ENCODE measurements at regions not wholly inside any gene's neighbourhood (a gene's known extent, or its start where the extent isn't known, plus 50 kb on each side); places are given as distances from the start of the nearest gene placed in this dataset.

- Histone ChIP-seq H3K4me2 (ENCODE audit: extremely low read depth, insufficient read depth, low read length) (no peak overlapping the region), H3K79me2 (ENCODE audit: control insufficient read depth, insufficient read depth, low read length) (no peaks in the 10 kb centered on the region), H3K4me3 (replicated peaks in 1 of 4; ENCODE audit: control extremely low read depth in 1 of 4, insufficient read depth in 1 of 4, low read depth in 3 of 4, low read length in 4 of 4) (no peak overlapping the region), H3K9me3 (ENCODE audit: control insufficient read depth, insufficient read depth, low read depth, low read length) (no peaks in the 10 kb centered on the region), H3K4me1 (ENCODE audit: control insufficient read depth, extremely low read depth, insufficient read depth, low read length) (peaks cover 6% of the 10 kb centered on the region), H3K27ac (ENCODE audit: insufficient read depth, low read length) (no peak overlapping the region), H2AFZ (ENCODE audit: low read length) (no peak overlapping the region), H3K9ac (ENCODE audit: insufficient read depth, low read length) (no peak overlapping the region), H3K27me3 (ENCODE audit: control insufficient read depth, insufficient read depth, low read length) (no peaks in the 10 kb centered on the region), H4K20me1 (ENCODE audit: control insufficient read depth, extremely low read depth, insufficient read depth, low read length) (no peaks in the 10 kb centered on the region), H3K36me3 (ENCODE audit: control insufficient read depth, insufficient read depth, low read length) (no peaks in the 10 kb centered on the region)
- no peak for TF ChIP-seq EZH2 (IDR thresholded peaks at IDR 0.05; ENCODE audit: low read length, missing control alignments)
- TF ChIP-seq, protein P1, sequence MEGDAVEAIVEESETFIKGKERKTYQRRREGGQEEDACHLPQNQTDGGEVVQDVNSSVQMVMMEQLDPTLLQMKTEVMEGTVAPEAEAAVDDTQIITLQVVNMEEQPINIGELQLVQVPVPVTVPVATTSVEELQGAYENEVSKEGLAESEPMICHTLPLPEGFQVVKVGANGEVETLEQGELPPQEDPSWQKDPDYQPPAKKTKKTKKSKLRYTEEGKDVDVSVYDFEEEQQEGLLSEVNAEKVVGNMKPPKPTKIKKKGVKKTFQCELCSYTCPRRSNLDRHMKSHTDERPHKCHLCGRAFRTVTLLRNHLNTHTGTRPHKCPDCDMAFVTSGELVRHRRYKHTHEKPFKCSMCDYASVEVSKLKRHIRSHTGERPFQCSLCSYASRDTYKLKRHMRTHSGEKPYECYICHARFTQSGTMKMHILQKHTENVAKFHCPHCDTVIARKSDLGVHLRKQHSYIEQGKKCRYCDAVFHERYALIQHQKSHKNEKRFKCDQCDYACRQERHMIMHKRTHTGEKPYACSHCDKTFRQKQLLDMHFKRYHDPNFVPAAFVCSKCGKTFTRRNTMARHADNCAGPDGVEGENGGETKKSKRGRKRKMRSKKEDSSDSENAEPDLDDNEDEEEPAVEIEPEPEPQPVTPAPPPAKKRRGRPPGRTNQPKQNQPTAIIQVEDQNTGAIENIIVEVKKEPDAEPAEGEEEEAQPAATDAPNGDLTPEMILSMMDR (conservative IDR thresholded peaks at IDR 0.05 in 1 of 2, IDR thresholded peaks at IDR 0.05 in 1 of 2; ENCODE audit: low read depth in 1 of 2, low read length in 2 of 2) = no peak
- DNase-seq (ENCODE audit: low read depth in 2 of 2) = no peak
These were observed 98.0 kb upstream of the NR3C1 start for GRCh38 chr5:143501310-143502044.

GRCh38 chr5:143499480-143500114, 96.1 kb upstream of the NR3C1 start:
- no peak overlapping the region for H3K4me2 ChIP-seq (ENCODE audit: extremely low read depth, insufficient read depth, low read length)
- H3K27ac ChIP-seq (ENCODE audit: insufficient read depth, low read length) = no peak overlapping the region
- peaks cover 11% of the 10 kb centered on the region for H3K4me1 ChIP-seq (ENCODE audit: control insufficient read depth, extremely low read depth, insufficient read depth, low read length)
- no peaks in the 10 kb centered on the region for H3K9me3 ChIP-seq (ENCODE audit: control insufficient read depth, insufficient read depth, low read depth, low read length)
- no peak overlapping the region for H3K4me3 ChIP-seq (replicated peaks in 1 of 4; ENCODE audit: control extremely low read depth in 1 of 4, insufficient read depth in 1 of 4, low read depth in 3 of 4, low read length in 4 of 4)
- H3K36me3 ChIP-seq (ENCODE audit: control insufficient read depth, insufficient read depth, low read length) = no peaks in the 10 kb centered on the region
- no peaks in the 10 kb centered on the region for H4K20me1 ChIP-seq (ENCODE audit: control insufficient read depth, extremely low read depth, insufficient read depth, low read length)
- H2AFZ ChIP-seq (ENCODE audit: low read length) = no peak overlapping the region
- H3K79me2 ChIP-seq (ENCODE audit: control insufficient read depth, insufficient read depth, low read length) = no peaks in the 10 kb centered on the region
- TF ChIP-seq, protein P1 (conservative IDR thresholded peaks at IDR 0.05 in 1 of 2, IDR thresholded peaks at IDR 0.05 in 1 of 2; ENCODE audit: low read depth in 1 of 2, low read length in 2 of 2) = peak in 1 of 2 donors; percentile 2
- no peak for TF ChIP-seq EZH2 (IDR thresholded peaks at IDR 0.05; ENCODE audit: low read length, missing control alignments)
- no peak overlapping the region for H3K9ac ChIP-seq (ENCODE audit: insufficient read depth, low read length)
- no peaks in the 10 kb centered on the region for H3K27me3 ChIP-seq (ENCODE audit: control insufficient read depth, insufficient read depth, low read length)
- no peak for DNase-seq (ENCODE audit: low read depth in 2 of 2)

- Histone ChIP-seq H3K4me1 (ENCODE audit: control insufficient read depth, extremely low read depth, insufficient read depth, low read length) (peaks cover 14% of the 10 kb centered on the region), H3K36me3 (ENCODE audit: control insufficient read depth, insufficient read depth, low read length) (no peaks in the 10 kb centered on the region), H3K27ac (ENCODE audit: insufficient read depth, low read length) (no peak overlapping the region), H3K79me2 (ENCODE audit: control insufficient read depth, insufficient read depth, low read length) (no peaks in the 10 kb centered on the region), H3K4me3 (replicated peaks in 1 of 4; ENCODE audit: control extremely low read depth in 1 of 4, insufficient read depth in 1 of 4, low read depth in 3 of 4, low read length in 4 of 4) (no peak overlapping the region), H3K9ac (ENCODE audit: insufficient read depth, low read length) (no peak overlapping the region), H4K20me1 (ENCODE audit: control insufficient read depth, extremely low read depth, insufficient read depth, low read length) (no peaks in the 10 kb centered on the region), H3K9me3 (ENCODE audit: control insufficient read depth, insufficient read depth, low read depth, low read length) (no peaks in the 10 kb centered on the region), H2AFZ (ENCODE audit: low read length) (no peak overlapping the region), H3K4me2 (ENCODE audit: extremely low read depth, insufficient read depth, low read length) (no peak overlapping the region), H3K27me3 (ENCODE audit: control insufficient read depth, insufficient read depth, low read length) (no peaks in the 10 kb centered on the region)
- no peak for DNase-seq (ENCODE audit: low read depth in 2 of 2)
- TF ChIP-seq, protein P1 (conservative IDR thresholded peaks at IDR 0.05 in 1 of 2, IDR thresholded peaks at IDR 0.05 in 1 of 2; ENCODE audit: low read depth in 1 of 2, low read length in 2 of 2) = no peak
- no peak for TF ChIP-seq EZH2 (IDR thresholded peaks at IDR 0.05; ENCODE audit: low read length, missing control alignments)
These were observed 95.3 kb upstream of the NR3C1 start for GRCh38 chr5:143498821-143499220.

Measured in fibroblast of lung (primary cell).